DOHH2 (cell line): ENCODE measurements at regions not wholly inside any gene's neighbourhood (a gene's known extent, or its start where the extent isn't known, plus 50 kb on each side); places are given as distances from the start of the nearest gene placed in this dataset.
"Not testable (repeated sequence)": the region's sequence is repeated elsewhere in the genome, so short reads cannot be mapped to it uniquely, and the experiment has no call there.

Experiments used
- H3F3A ChIP-seq: fragments of 200-600 bp; sonication (generic), shearing (Covaris generic); 2 replicates; pipeline ENCODE4 v1.6.0; 2016; ENCODE audit warnings: antibody characterized with exemption, mild to moderate bottlenecking; ENCODE audit not compliant: control insufficient read depth, insufficient read depth
- H3K27ac ChIP-seq: fragments of 200-600 bp; sonication (generic); 2 replicates; pipeline ENCODE4 v1.5.1; 2014; ENCODE audit warnings: low read depth, mild to moderate bottlenecking, low read length, moderate library complexity
- H3K27me3 ChIP-seq: fragments of 200-600 bp; sonication (generic); 2 replicates; pipeline ENCODE4 v1.6.1; 2014; ENCODE audit warnings: mild to moderate bottlenecking, low read length, mixed read lengths; ENCODE audit not compliant: control insufficient read depth
- H3K36me3 ChIP-seq: fragments of 200-600 bp; sonication (generic); 2 replicates; pipeline ENCODE4 v1.6.1; 2014; ENCODE audit warnings: mild to moderate bottlenecking, low read length, moderate library complexity, mixed read lengths; ENCODE audit not compliant: control insufficient read depth
- H3K4me1 ChIP-seq: fragments of 200-600 bp; sonication (generic); 2 replicates; pipeline ENCODE4 v1.6.1; 2014; ENCODE audit warnings: mild to moderate bottlenecking, low read length, mixed read lengths; ENCODE audit not compliant: control insufficient read depth
- H3K4me2 ChIP-seq: fragments of 200-600 bp; sonication (generic); 2 replicates; pipeline ENCODE4 v1.6.0; 2014; ENCODE audit warnings: mild to moderate bottlenecking, low read length, moderate library complexity
- H3K4me3 ChIP-seq: fragments of 200-600 bp; sonication (generic); 2 replicates; pipeline ENCODE4 v1.5.1; 2014; ENCODE audit warnings: mild to moderate bottlenecking, low read length, mixed read lengths
- H3K79me2 ChIP-seq: fragments of 200-600 bp; sonication (generic); 2 replicates; pipeline ENCODE4 v1.6.1; 2014; ENCODE audit warnings: mild to moderate bottlenecking, low read length, mixed read lengths; ENCODE audit not compliant: control insufficient read depth
- H3K9me2 ChIP-seq: fragments of 200-600 bp; sonication (generic); replicated peaks from 2 replicates; pipeline ENCODE4 v1.6.1; 2014; ENCODE audit warnings: mild to moderate bottlenecking, low read length, mixed read lengths; ENCODE audit not compliant: control insufficient read depth
- H3K9me3 ChIP-seq: fragments of 200-600 bp; sonication (generic); 2 replicates; pipeline ENCODE4 v1.6.1; 2014; ENCODE audit warnings: antibody characterized with exemption, low read length, mixed read lengths; ENCODE audit not compliant: control insufficient read depth, insufficient read depth
- H4K20me1 ChIP-seq: fragments of 200-600 bp; sonication (generic); 2 replicates; pipeline ENCODE4 v1.6.0; 2014; ENCODE audit warnings: low read depth, mild to moderate bottlenecking, antibody characterized with exemption, low read length, moderate library complexity; ENCODE audit not compliant: control insufficient read depth, insufficient read depth
- CTCF ChIP-seq: fragments of 200-600 bp; sonication (generic); IDR thresholded peaks from one replicate; pipeline ENCODE4 v1.5.1; 2014; ENCODE audit warnings: antibody characterized with exemption, mild to moderate bottlenecking, low read depth, low read length; ENCODE audit not compliant: poor library complexity, severe bottlenecking
- EZH2phosphoT487 ChIP-seq: fragments of 200-600 bp; sonication (generic); IDR thresholded peaks from 2 replicates; pipeline ENCODE4 v1.6.1; 2017; ENCODE audit warnings: borderline replicate concordance, mild to moderate bottlenecking, antibody characterized with exemption, low read length, moderate library complexity, mixed read lengths

- H3K4me1 ChIP-seq = peaks cover 5% of the 10 kb centered on the region; the same call in 1 of the 2 replicates
- H3F3A ChIP-seq = no peaks in the 10 kb centered on the region
- H3K27ac ChIP-seq = no peak overlapping the region
- H3K4me2 ChIP-seq = no peak overlapping the region
- TF ChIP-seq CTCF (no peak), EZH2phosphoT487 (no peak)
- H3K36me3 ChIP-seq = no peaks in the 10 kb centered on the region
- H4K20me1 ChIP-seq = no peaks in the 10 kb centered on the region
- H3K79me2 ChIP-seq = no peaks in the 10 kb centered on the region
- no peaks in the 10 kb centered on the region for H3K9me2 ChIP-seq
- H3K27me3 ChIP-seq = no peaks in the 10 kb centered on the region
- no peak overlapping the region for H3K4me3 ChIP-seq
- no peaks in the 10 kb centered on the region for H3K9me3 ChIP-seq
Observed at GRCh38 chr2:228913176-228913575, 357.9 kb downstream of the PID1 start.

- H3K4me1 ChIP-seq, H3K9me2 ChIP-seq, H4K20me1 ChIP-seq: not testable (repeated sequence)
Observed at GRCh38 chr2:228910872-228911271, 360.2 kb downstream of the PID1 start.

GRCh38 chr2:228902176-228902575 is 368.9 kb downstream of the PID1 start:
- Histone ChIP-seq H3K27me3 (no peaks in the 10 kb centered on the region), H3K27ac (no peak overlapping the region)
- TF ChIP-seq EZH2phosphoT487 = no peak
- TF ChIP-seq CTCF = no peak

More at GRCh38 chr2:228910872-228911271, 360.2 kb downstream of the PID1 start:
- not testable (repeated sequence) for H3K27me3 ChIP-seq, H3K36me3 ChIP-seq, H3K9me3 ChIP-seq, H3K4me2 ChIP-seq, H3K27ac ChIP-seq, H3K4me3 ChIP-seq, H3K79me2 ChIP-seq, H3F3A ChIP-seq

GRCh38 chr2:228901531-228901930 is 369.6 kb downstream of the PID1 start:
- H4K20me1 ChIP-seq = no peaks in the 10 kb centered on the region
- H3K27ac ChIP-seq = no peak overlapping the region
- H3K4me1 ChIP-seq = 0 out of 2 replicates have a peak, but pooled peaks cover 3% of the 10 kb centered on the region
- H3F3A ChIP-seq = no peaks in the 10 kb centered on the region
- no peaks in the 10 kb centered on the region for H3K27me3 ChIP-seq
- H3K9me3 ChIP-seq = 0 out of 2 replicates have a peak, but pooled peaks cover 5% of the 10 kb centered on the region
- no peaks in the 10 kb centered on the region for H3K36me3 ChIP-seq
- no peaks in the 10 kb centered on the region for H3K79me2 ChIP-seq
- no peak overlapping the region for H3K4me3 ChIP-seq
- no peak overlapping the region for H3K4me2 ChIP-seq
- TF ChIP-seq EZH2phosphoT487 = no peak
- TF ChIP-seq CTCF = no peak
- no peaks in the 10 kb centered on the region for H3K9me2 ChIP-seq

More at GRCh38 chr2:228902176-228902575, 368.9 kb downstream of the PID1 start:
- Histone ChIP-seq H4K20me1 (no peaks in the 10 kb centered on the region), H3K9me2 (no peaks in the 10 kb centered on the region), H3K9me3 (0 out of 2 replicates have a peak, but pooled peaks cover 5% of the 10 kb centered on the region), H3K4me1 (peaks cover 5% of the 10 kb centered on the region; the same call in 1 of the 2 replicates), H3K4me3 (no peak overlapping the region), H3F3A (no peaks in the 10 kb centered on the region), H3K79me2 (no peaks in the 10 kb centered on the region), H3K36me3 (no peaks in the 10 kb centered on the region), H3K4me2 (no peak overlapping the region)
